Astrocyte (in vitro differentiated cells and primary cell): ENCODE measurements at regions not wholly inside any gene's neighbourhood (a gene's known extent, or its start where the extent isn't known, plus 50 kb on each side); places are given as distances from the start of the nearest gene placed in this dataset.
"Not testable (repeated sequence)": the region's sequence is repeated elsewhere in the genome, so short reads cannot be mapped to it uniquely, and the experiment has no call there.

ENCODE experiments used
- CTCF ChIP-seq: IDR thresholded peaks from 2 replicates; pipeline ENCODE4 v1.5.1; 2011; ENCODE audit warnings: low read depth, mild to moderate bottlenecking, inconsistent platforms, low read length, moderate library complexity; ENCODE audit not compliant: insufficient read depth
- EZH2 ChIP-seq: IDR thresholded peaks from 2 replicates; pipeline ENCODE4 v1.6.1; 2012; ENCODE audit warnings: mild to moderate bottlenecking, low read length, inconsistent platforms; ENCODE audit not compliant: insufficient read depth

GRCh38 chr4:115200201-115201041, 87.0 kb upstream of the NDST4 start:
- not testable (repeated sequence) for TF ChIP-seq CTCF, EZH2
